ENCODE measurements at regions not wholly inside any gene's neighbourhood (a gene's known extent, or its start where the extent isn't known, plus 50 kb on each side); places are given as distances from the start of the nearest gene placed in this dataset.

DNA sequence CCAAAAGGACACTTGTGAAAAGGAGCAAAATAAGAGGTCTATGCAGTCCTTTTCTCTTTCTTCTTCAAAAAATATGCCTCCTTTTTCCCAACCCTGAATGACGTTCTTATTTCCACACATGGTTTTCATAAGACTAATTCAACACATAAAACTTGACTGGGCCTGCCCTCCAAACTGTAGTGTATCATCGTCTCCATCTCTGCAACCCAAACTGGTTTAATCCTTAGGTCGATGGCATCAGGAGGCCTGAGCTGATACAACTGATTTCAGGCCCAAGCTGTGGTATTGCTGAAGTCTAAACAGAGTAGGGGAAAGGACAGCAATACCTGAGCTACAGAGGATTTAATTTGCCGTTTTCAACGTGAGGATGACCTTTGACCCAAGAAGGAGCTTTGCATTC lies 130.0 kb upstream of the MTNR1B start:
- no peak overlapping the region for H3K4me3 ChIP-seq (ENCODE audit: low read depth, low read length)
- TF ChIP-seq, protein P1, sequence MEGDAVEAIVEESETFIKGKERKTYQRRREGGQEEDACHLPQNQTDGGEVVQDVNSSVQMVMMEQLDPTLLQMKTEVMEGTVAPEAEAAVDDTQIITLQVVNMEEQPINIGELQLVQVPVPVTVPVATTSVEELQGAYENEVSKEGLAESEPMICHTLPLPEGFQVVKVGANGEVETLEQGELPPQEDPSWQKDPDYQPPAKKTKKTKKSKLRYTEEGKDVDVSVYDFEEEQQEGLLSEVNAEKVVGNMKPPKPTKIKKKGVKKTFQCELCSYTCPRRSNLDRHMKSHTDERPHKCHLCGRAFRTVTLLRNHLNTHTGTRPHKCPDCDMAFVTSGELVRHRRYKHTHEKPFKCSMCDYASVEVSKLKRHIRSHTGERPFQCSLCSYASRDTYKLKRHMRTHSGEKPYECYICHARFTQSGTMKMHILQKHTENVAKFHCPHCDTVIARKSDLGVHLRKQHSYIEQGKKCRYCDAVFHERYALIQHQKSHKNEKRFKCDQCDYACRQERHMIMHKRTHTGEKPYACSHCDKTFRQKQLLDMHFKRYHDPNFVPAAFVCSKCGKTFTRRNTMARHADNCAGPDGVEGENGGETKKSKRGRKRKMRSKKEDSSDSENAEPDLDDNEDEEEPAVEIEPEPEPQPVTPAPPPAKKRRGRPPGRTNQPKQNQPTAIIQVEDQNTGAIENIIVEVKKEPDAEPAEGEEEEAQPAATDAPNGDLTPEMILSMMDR (IDR thresholded peaks at IDR 0.05; ENCODE audit: low read depth, low read length, missing control alignments) = no peak
- DNase-seq (ENCODE audit: low read depth) = no peak

DNA sequence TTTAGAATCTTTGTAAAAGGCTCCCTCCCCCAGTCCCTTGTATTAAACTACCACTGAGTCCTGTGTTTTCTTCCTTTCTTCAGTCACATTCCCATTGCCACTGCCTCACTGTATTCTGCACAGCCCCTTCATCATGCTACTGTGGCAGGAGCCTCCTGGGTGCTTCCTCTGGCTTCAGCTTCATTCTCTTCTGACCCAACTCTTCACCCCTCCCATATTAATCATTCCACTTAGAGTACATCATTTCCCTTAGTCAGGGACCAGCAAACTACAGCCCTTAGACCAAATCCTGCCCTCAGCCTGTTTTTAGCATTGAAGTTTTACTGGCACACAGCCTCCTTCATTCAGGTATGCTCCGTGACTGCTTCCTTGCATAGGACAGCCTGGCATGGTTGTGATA lies 127.7 kb upstream of the MTNR1B start:
- no peak for DNase-seq (ENCODE audit: low read depth)
- TF ChIP-seq, protein P1 (IDR thresholded peaks at IDR 0.05; ENCODE audit: low read depth, low read length, missing control alignments) = no peak
- H3K4me3 ChIP-seq (ENCODE audit: low read depth, low read length) = no peak overlapping the region

DNA sequence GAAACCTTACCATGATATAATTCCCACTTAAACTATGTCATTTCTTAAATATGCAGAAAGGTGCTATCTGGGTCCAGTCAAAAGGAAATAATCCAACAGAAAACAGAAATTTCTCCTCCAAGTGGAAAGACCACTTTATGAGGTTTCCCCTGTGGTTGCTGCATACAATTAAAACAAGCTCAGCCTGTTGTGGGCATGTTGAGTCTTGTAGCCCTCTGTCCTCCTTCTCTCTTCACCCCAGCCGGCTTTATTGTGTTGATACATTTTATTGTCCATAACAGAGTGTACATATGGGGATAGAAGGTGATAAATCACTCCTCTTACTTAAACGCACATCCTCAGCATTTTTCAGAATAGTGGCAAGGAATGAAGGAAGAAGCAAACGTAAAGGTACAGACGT lies 126.0 kb upstream of the MTNR1B start:
- TF ChIP-seq, protein P1 (IDR thresholded peaks at IDR 0.05; ENCODE audit: low read depth, low read length, missing control alignments) = no peak
- DNase-seq (ENCODE audit: low read depth) = no peak
- H3K4me3 ChIP-seq (ENCODE audit: low read depth, low read length) = no peak overlapping the region

DNA sequence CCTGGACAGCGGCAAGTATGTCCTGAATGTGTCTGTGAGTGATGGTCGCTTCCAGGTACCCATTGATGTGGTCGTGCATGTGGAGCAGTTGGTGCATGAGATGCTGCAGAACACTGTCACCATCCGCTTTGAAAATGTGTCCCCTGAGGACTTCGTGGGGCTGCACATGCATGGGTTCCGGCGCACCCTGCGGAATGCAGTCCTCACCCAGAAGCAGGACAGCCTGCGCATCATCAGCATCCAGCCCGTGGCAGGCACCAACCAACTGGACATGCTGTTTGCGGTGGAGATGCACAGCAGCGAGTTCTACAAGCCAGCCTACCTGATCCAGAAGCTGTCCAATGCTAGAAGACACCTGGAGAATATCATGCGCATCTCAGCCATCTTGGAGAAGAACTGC lies 125.3 kb upstream of the MTNR1B start:
- H3K4me3 ChIP-seq (ENCODE audit: low read depth, low read length) = no peak overlapping the region
- TF ChIP-seq, protein P1 (IDR thresholded peaks at IDR 0.05; ENCODE audit: low read depth, low read length, missing control alignments) = no peak
- no peak for DNase-seq (ENCODE audit: low read depth)

DNA sequence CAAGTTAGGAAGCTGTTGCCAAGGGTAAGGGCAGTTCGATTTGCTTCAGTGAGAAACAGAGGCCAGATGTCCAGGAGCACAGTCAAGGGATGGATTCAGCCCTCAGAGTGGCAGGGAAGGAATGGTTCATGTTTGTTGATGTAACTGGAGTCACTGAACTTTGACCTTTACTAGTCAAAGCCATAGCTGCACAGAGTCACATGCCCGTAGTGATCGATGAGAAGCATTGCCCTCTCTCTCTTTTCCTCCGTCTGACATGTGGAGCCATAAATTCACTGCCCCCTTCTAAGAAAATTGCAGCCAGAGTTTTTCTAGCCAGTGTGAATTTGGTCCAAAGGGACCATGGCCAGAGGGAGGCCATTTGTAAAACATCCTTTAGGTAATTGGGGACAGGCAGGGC lies 124.1 kb upstream of the MTNR1B start:
- no peak overlapping the region for H3K4me3 ChIP-seq (ENCODE audit: low read depth, low read length)
- TF ChIP-seq, protein P1 (IDR thresholded peaks at IDR 0.05; ENCODE audit: low read depth, low read length, missing control alignments) = no peak
- no peak for DNase-seq (ENCODE audit: low read depth)

DNA sequence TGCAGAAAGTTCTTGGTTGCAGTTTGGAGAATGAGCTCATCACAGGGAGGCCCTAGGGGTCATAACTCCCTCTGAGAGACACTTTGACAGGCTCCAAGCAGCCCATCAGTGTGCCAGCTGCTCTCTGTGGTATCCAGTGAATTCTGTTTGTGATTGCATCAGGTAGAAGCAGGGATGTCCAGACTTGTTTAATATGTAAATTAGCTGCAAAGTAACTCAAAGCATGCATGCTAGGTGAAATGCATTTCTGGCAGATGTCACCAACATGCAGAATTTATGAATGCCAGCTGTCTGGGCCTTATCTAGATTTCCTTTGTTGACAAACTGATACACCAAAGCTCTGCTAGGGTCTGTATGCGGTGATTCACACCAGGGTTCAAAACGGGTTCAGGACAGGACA lies 123.6 kb upstream of the MTNR1B start:
- TF ChIP-seq, protein P1 (IDR thresholded peaks at IDR 0.05; ENCODE audit: low read depth, low read length, missing control alignments) = no peak
- H3K4me3 ChIP-seq (ENCODE audit: low read depth, low read length) = no peak overlapping the region
- DNase-seq (ENCODE audit: low read depth) = no peak

DNA sequence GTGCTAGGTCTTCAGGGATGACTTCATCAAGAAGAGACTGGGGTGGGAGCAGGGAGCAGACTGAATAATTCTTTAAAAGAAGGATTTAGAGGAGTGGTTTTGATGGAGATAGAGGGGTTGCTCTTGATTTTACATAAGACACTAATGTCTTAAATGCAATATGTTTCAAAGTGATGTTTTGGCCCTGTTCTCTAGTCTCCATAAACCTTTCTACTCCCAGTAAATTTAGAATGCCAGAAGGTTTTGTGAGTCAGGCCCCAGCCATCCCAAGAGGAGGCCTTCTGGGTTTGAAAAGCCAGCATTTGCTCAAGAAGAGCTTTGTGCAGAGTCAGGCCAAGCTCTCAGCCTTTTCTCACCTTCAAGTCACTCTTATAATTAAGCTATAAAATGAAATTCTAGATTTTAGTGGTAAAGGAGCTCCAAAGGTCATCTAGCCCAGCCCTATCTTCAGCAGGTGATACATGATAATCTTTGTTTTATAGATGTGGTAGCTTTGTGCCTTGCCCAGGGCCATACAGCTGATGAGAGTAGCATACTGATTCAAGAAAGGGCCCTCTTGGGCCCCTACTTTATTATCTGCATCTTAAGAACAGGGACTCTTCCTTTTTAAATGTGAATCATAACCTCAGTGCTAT lies 122.8 kb upstream of the MTNR1B start:
- TF ChIP-seq, protein P1 (IDR thresholded peaks at IDR 0.05; ENCODE audit: low read depth, low read length, missing control alignments) = no peak

More for the DNA sequence above, 122.8 kb upstream of the MTNR1B start:
- no peak overlapping the region for H3K4me3 ChIP-seq (ENCODE audit: low read depth, low read length)
- no peak for DNase-seq (ENCODE audit: low read depth)

All from GM12864 (cell line).